ENCODE measurements at regions not wholly inside any gene's neighbourhood (a gene's known extent, or its start where the extent isn't known, plus 50 kb on each side); places are given as distances from the start of the nearest gene placed in this dataset.

DNA sequence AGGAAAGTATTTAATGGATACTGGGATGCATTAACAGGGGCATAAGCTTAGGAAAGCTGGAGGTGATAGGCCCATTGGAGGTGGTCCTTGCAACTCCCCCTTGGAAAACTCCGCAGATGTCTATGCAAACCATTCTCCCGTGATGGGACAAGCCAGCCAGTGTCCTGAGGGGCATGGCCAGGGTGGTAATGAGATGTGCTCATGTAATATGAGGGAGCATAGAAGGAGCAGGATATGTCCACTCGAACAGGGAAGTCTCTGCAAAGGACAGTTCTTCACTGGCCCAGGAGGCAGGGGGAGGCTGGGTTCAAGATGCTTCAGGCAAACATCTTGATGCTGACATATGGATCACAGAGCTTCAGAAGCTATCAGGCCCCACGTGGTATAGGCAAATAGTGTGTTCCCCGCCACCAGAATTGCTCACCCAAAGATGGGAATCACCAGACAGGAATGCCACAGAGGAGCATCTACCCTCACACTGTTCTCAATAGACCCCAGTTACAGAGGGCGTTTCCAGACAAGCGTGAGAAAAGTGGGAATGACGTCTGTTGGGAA, 201.6 kb upstream of the CDH4 start:
- no peak for DNase-seq (ENCODE audit: low read depth)

DNA sequence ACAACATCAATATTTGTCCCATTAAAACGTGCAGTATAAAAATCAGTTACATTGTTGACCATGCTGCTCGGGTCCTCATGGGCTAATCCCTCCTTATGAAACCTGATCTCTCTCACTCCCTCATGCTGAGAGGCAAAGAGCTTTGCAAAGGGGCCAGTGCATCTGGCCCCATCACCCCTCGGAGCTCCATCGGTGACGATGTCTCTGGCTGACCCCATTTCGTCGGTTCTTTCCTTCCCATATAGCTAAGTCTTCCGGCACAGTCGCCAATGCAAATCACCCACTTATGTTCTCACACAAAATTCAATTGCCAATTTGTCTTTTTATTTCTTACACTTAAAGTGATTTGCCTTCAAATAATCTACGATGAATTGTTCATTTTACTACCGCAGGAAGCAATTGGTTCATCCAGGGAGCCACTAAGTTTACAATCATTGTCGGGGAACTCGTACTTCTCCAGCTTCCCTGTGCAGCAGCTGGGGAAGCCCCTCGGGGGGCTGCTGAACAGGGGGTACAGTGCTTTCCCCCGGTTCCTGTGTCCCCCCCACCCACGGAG, 199.8 kb upstream of the CDH4 start:
- no peak for DNase-seq (ENCODE audit: low read depth)

DNA sequence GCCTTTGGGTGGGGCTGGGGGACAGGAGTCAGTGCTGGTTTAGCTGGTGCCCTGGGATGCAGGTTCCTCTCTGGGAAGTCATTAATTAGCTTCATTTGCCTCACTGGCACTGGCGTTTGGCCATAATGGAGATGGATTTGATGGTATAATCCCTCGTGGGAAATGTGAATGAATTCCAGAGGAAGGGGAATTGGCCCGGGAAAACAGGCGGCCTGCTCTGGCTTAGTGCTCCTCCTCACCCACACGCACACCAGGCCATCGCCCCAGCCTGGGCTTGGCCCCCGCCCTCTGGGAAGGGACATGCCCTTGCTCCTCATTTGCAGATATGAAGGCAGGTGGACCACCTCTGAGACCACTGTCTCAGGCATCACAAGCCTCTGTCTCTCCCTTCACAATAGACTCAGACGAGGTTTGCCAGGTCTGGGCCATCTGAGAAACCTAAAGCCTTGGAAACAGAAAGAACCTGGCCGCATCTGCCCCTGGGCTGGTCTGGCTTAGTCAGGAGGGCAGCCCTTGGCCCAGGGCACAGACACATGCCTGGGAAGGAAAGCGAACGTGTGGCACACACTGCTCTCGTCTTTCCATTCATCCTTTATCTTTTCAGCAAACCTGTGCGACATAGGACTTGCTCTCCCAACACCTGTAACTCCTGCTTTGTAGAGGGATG, 199.2 kb upstream of the CDH4 start:
- no peak for DNase-seq (ENCODE audit: low read depth)

DNA sequence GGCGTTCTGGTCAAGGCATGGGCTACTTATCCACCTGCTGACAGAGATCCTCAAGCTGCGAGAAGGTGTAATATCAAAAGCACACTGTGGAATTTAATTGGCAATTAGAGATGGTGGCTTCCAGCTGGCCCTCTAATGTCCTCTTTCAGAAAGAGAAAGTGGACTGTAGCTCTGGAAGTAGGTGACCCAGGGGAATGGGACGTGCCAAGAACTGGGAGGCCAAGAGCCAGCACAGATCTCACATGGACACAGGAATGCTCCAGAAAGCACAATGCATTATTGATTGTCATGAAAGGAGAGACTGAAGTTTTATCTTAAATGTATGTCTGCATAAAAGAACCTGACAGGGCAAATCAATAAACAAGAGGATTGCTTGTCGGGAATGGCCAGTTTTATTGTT, 198.6 kb upstream of the CDH4 start:
- DNase-seq (ENCODE audit: low read depth) = no peak

DNA sequence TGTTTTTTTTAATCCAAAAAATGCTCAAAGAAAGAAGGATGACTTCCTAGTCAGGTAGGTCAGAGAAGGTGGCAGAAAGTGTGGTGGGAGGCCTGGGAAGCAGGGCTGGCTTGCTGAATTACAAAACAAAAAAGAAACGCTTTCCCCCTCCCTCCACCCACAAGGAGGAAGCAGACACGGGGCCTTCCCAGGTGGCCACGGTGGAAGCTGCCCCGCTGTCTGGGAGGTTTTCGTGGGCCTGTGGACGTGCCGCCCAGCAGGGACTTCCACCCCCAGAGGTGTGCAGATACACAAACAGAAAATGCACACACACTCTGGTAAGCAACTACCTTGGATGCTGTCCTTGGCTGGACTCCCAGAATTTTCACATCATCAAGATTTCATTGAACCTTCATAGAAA, 198.2 kb upstream of the CDH4 start:
- DNase-seq (ENCODE audit: low read depth) = no peak

DNA sequence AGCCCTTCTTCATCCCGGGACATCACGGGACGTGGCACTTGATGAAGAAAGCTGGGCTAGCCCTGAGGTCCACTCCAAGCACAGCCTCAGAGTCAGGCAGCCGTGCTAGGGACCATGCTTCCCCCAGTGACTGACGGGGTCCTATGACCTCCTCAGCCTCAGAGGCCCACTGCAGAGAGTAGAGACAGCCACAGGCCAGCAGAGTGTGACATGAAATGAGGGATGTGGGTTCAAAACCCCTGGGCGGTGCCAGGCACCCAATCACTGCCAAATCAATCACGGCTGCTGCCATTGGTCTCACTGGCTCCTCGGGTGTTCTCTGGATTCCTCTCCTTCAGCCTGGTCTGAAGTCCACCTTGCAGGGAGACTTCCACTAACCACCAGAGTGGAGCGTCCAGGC, 197.7 kb upstream of the CDH4 start:
- no peak for DNase-seq (ENCODE audit: low read depth)

DNA sequence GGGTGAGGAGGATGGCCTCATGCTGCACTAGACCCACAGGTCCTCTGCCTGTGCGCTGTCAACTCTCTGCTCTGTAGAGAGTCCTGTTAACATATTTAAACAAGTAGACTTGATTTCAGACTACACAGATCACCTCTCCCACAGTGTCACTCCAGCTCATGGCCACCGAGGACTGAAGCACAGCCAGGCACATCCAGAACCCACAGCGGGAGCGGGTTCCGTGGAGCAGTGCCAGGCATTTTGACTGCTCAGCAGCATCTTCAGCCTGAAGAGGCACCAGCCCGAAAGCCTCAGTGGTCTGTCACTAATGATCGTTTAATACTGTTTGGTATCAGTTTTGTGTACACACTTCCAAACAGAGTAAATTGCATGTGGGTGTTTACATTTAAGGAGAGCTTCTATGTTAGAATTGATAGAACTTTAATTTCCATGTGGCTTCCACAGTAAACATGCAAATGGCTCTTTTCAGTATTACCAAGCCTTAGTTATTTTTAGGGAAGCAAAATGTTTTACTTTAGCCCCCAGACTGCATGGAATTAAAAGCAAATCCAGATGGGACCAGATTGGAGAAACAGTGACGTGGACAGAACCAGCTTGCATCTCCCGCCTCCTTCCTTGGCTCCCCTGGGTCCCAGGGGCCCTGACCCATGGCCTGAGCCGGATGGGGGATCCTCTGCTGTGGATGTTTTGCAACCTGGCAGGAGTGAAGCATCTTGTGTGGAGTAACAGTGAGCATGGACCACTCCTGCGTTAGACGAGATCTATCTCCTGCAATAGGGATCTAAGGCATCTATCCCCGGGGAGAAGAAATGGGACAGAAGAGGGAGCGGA, 196.7 kb upstream of the CDH4 start:
- DNase-seq (ENCODE audit: low read depth) = no peak

DNA sequence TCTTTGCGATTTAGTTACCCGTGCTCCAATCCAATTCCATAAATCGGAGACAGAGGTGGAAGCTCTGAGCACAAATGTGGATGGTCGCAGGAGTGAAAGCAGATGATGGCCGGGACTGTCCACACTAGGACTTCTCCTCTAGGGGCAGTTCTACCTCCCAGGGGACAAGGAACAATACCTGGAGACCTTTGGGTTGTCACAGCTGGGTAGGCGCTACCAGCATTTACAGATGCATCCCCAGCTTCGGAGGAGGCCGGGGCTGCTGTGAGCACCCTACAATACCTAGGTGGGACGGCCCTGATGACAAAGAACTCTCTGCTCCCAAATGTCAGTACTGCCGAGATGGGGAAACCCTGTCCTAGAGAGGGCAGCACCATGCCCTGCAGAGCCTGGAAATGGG, 195.9 kb upstream of the CDH4 start:
- no peak for DNase-seq (ENCODE audit: low read depth)

DNA sequence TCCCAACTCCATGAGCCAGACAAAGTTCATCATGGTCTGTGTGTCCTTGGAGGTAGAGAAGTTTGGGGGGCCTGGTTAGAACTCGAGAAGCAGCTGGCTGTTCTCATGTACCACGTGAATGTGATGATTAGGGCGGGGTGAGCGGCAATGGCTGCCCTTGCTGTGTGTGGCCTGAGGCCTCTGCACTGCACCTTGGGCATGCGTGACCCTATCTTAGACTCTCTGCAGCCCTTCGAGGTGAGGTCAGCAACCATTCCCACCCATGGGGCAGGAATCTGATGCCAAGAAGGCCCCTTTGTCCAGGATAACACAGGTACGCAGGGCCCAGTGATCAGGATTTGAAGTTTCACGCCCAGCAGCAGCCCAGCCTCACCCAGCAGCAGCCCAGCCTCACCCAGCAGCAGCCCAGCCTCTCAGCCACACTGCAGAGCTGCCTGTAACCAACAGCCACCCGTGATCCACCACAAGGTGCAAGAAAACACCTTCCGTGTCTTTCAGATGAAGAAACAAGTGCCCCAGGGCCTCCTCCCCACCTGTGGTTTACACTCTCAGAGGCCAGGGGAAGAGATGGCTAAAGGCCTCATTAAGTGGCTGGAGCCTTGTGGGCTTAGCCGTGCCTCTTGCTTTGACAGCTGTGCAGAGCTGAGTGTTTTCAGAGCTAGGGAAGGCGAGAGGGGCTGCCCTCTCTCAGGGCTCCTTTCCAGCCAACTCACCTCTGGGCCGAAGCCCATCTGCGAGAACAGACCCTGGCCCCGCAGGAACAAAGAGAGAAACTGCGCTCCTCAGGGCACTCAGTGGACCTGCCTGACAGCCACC, 195.2 kb upstream of the CDH4 start:
- DNase-seq (ENCODE audit: low read depth) = no peak

DNA sequence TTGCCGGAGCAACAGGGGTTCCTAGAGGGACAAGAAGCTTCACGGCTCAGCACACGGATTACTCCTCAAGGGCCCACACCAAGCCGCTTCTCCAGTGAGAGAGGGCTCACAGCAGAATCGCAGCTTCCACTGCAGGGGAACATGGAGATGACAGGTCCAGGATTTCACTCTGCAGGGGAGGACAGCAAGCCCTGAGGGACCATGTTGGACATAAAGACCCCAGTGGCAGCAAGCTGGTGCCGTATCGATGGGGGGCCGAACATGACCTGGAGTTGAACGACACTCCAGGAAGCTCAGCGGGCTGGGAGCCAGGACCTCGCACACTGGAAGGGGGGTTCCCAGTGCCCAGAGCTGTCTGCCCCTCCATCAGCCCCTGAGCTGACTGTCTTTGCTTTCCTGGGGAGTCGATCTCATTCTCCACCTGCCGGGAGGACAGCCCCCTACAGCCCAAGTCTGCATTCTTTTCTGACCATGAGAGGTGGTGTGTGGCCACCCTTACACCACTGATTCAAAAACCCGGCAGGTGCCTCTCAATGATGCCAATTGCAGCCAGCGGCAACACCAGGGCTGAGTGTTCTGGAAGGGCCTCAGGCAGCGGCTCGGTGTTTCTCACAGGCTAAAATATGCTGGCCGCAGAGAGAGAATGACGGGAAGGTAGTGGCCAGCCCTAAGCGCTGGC, 194.5 kb upstream of the CDH4 start:
- DNase-seq (ENCODE audit: low read depth) = no peak

DNA sequence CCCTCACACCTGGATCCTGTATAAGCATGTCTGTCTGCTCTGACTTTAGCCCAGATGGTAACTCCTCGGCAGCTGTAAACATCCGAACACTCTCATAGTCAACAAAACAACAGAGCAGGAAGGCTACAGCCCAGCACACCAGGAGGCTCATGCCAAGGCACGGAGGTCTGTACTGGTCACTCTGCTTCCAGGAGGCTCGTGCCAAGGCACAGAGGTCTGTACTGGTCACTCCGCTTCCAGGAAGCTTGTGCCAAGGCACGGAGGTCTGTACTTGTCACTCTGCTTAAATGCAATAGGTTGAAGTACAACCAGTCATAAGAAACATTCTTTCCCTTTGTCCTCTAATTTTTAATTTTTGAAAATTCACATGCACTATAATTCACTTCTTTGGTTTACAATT, 190.1 kb upstream of the CDH4 start:
- no peak for DNase-seq (ENCODE audit: low read depth)

DNA sequence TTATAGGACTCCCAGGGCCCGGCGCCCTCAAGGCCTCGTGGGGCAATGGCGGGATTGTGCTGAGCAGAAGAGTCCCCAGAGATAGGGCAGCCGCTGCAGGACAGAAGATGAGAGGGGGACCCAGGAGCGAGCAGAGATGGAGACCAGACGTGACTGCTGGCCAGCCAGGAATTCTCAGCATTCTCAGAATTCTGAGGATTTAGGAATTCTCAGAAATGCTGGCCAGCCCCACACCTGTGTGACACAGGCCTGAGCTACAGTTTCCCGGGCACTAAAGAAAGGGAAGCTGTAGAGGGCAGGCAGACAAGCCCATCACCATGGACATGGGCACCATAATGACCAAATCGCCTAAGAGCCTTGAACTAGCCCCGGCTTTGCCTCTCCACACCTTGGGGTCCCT, 186.2 kb upstream of the CDH4 start:
- no peak for DNase-seq (ENCODE audit: low read depth)

DNA sequence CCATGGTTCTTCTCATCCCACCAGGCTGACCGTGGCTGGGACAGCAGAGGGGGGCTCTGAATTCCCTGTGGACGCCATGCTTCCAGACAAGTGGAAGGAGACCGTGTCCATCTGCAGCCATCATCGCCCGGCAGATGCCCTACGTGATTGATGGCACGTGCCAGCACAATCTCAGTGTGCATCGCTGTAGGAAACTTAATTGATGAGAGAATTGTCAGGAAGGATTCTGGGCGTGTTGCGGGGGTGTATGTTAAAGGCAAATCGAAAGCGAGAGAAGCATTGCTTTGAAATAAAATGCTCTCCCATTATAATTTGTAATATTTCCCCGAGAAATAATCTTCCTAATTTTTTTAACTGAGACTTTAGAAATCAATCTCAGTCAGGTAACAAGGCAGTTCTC, 185.5 kb upstream of the CDH4 start:
- DNase-seq (ENCODE audit: low read depth) = no peak

DNA sequence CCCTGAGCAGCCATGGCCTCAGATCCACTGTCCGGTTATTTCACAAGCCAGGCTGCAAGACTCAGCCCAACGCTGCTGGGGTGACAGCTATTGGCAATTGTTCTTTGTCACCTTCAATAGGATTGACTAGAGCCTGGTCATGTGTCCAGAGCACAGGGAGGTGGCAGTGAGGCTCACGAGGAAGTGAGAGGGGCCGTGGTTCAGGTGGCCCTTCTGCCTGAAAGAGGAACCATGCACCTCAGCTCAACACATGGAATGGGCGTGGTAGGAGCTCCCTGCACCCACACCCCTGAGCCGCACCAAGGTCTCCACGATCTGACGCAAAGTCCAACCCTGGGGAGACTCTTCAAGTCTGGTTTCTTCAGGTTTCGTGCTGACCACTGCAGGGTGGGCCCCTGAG, 184.8 kb upstream of the CDH4 start:
- DNase-seq (ENCODE audit: low read depth) = no peak

DNA sequence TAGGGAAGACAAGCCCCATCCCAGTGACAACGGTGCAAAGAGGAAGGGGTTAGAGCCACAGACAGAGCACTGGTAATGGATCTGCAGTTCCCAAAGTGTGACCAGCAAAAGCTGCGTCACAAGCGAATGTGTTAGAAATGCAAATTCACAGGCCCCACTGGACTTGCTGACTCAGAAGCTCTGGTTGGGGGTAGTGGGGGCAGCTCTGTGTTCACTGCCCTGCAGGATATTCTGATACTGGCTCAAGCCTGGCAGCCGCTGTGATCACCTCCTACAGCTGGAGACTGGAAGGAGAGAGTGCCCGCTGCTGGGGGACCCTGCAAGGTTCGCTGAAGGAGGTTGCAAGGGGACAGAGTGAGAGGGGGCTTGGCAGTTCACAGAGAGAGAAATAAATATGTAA, 179.7 kb upstream of the CDH4 start:
- no peak for DNase-seq (ENCODE audit: low read depth)

DNA sequence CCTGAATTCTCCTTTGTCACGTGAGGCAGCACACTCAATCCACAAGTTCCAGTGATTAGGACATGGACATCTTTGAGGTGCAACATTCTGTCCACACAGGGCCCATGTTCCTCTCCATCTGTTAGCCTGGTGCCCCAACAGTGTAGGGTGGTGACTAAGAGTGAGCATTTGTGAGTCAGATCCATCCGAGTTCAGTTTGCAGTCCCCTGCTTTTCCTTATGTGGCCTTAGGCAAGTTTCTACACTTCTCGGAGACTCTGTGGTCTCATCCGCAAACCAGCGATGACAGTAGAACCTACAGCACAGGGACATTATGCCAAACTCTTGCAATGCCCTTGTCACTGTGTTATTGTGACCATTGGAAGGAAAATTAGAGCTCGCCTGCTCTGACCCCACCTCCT, 178.7 kb upstream of the CDH4 start:
- DNase-seq (ENCODE audit: low read depth) = no peak

DNA sequence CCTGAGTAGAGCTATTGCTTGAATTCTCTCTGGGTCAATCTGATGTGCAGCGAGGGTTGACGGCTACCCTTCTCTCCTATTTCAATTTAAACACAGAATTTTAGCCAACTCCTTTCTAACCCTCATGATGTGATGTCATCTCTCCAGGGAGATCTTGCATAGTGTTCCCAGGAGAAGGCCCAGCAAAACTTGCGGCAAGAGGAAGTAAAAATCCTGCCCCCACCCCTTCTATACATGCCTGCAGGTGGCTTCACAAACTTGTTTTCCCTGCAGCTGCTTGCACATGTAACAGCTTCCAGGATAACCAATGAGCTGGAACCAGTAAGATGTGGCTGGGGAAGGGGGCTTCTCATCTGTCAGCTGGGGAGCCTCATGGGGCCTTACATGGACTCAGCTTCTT, 169.3 kb upstream of the CDH4 start:
- no peak for DNase-seq (ENCODE audit: low read depth)

DNA sequence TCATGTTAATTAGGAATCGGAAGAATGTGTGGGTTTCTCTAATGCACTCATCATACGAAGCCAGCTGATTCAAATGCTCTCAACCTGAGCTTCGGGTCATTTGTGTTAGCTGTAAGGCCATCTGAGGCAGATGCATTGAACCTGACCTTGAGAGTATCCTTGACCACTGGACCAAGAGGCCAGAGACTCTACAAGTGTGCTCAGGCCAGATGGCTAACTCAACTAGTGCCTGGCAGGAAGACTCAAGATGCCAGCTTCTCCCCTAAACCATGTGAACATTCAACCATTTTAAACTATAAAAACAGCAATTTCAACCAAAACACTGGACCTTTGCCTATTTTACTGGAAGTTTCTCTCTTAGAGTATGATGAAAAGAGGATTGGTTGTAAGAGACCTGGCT, 168.6 kb upstream of the CDH4 start:
- DNase-seq (ENCODE audit: low read depth) = no peak

DNA sequence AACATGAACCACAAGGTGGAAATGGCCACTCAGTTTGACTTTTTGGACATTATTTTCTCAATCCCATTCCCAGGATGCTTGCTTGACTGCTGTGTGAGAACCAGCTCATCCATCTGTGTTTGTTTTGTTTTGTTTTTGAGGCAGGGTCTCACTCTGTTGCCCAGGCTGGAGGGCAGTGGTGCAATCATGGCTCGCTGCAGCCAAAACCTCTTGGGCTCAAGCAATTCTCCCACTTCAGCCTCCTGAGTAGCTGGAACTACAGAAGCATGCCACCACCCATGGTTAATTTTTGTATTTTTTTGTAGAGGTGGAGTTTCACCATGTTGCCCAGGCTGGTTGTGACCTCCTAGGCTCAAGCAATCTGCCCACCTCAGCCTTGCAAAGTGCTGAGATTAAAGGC, 166.0 kb upstream of the CDH4 start:
- no peak for DNase-seq (ENCODE audit: low read depth)

DNA sequence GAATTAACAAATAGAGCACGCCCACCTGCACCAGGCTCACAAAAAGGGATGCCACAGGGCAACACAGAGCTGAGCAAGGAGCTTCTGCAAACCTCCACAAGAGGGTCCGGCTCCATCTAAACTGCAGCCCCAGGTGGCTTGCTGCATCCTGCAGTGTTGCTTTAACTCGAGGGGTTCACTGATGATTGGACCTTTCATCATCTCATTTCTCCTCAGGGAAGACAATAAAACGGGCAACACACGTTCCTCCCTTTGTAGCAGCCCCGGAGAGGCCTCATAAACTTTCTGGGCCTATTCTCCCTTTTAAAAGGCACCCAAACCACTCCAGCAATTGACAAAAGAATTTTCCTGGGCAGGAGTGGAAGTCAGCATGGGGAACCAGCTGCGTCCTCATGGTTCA, 161.5 kb upstream of the CDH4 start:
- no peak for DNase-seq (ENCODE audit: low read depth)

DNA sequence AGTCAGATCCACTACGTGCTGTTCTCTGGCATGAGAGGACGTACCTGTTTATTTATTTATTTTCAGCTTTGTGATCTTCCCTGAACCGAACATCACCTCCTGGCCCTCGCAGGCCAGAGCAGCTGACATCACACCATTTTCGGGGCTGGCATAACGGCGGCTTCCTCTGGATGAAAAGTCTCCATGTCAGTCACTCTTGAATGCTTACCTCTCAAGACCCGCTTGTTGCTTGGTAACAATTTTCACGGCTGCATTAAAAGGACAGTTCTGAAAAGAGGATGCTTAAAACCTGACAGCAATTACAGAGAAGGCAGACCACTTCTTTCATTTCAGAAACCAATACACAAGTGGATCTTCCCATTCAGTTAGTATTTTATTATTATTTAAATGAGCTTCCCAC, 159.8 kb upstream of the CDH4 start:
- DNase-seq (ENCODE audit: low read depth) = no peak

DNA sequence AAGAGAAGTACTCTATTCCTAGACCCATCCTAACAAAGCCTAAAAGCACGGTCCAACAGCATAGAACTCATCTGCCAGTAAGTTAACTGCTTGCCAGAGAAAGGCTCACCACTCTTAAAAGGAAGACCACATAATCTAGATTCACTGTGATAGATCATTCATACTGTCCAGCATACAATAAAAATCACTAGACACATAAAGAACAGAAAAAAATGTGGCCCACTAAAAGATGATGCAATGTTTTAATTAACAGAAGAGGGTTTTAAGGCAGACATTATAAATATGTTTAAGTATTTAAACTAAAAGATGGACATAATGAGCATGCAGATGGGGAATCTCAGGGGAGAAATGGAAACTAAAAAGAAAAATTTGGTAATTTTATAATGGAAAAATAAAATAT, 157.5 kb upstream of the CDH4 start:
- DNase-seq (ENCODE audit: low read depth) = no peak
